Osteocyte (in vitro differentiated cells): ENCODE measurements at regions not wholly inside any gene's neighbourhood (a gene's known extent, or its start where the extent isn't known, plus 50 kb on each side); places are given as distances from the start of the nearest gene placed in this dataset.

ENCODE experiments used
- DNase-seq: peaks from one replicate; pipeline ENCODE4 v3.0.0; 2021; ENCODE audit warnings: mixed read lengths; ENCODE audit not compliant: unreplicated experiment; ENCODE audit errors: extremely low spot score
- H3K27ac Mint-ChIP-seq: one replicate; pipeline ENCODE4 v1.8.0; 2021; ENCODE audit warnings: mild to moderate bottlenecking, mixed read lengths; ENCODE audit not compliant: unreplicated experiment
- H3K27me3 Mint-ChIP-seq: one replicate; pipeline ENCODE4 v1.8.0; 2021; ENCODE audit warnings: mixed read lengths; ENCODE audit not compliant: unreplicated experiment
- H3K36me3 Mint-ChIP-seq: one replicate; pipeline ENCODE4 v1.8.0; 2021; ENCODE audit warnings: mixed read lengths; ENCODE audit not compliant: unreplicated experiment
- H3K4me1 Mint-ChIP-seq: one replicate; pipeline ENCODE4 v1.8.0; 2021; ENCODE audit warnings: mixed read lengths; ENCODE audit not compliant: unreplicated experiment
- H3K4me3 Mint-ChIP-seq: one replicate; pipeline ENCODE4 v1.8.0; 2021; ENCODE audit warnings: mild to moderate bottlenecking, moderate library complexity, mixed read lengths; ENCODE audit not compliant: unreplicated experiment
- H3K9me3 Mint-ChIP-seq: one replicate; pipeline ENCODE4 v1.8.0; 2021; ENCODE audit warnings: mixed read lengths; ENCODE audit not compliant: unreplicated experiment
- CTCF ChIP-seq: fragments of 200-600 bp; sonication (generic); IDR thresholded peaks from 2 replicates; pipeline ENCODE4 v1.5.0; 2021; ENCODE audit warnings: antibody characterized with exemption, mild to moderate bottlenecking, moderate library complexity

GRCh38 chr1:222334026-222334680, 213.8 kb downstream of the HHIPL2 start:
- no peaks in the 10 kb centered on the region for H3K36me3 Mint-ChIP-seq
- no peak for DNase-seq
- H3K4me3 Mint-ChIP-seq = no peak overlapping the region

GRCh38 chr1:222331765-222332164, 216.1 kb downstream of the HHIPL2 start:
- H3K9me3 Mint-ChIP-seq = no peaks in the 10 kb centered on the region
- H3K4me1 Mint-ChIP-seq = peaks cover 5% of the 10 kb centered on the region
- H3K27ac Mint-ChIP-seq = no peak overlapping the region
- H3K4me3 Mint-ChIP-seq = no peak overlapping the region
- peaks cover 20% of the 10 kb centered on the region for H3K27me3 Mint-ChIP-seq
- no peak for TF ChIP-seq CTCF
- no peaks in the 10 kb centered on the region for H3K36me3 Mint-ChIP-seq
- no peak for DNase-seq

More at GRCh38 chr1:222334026-222334680, 213.8 kb downstream of the HHIPL2 start:
- Mint-ChIP-seq H3K27ac (no peak overlapping the region), H3K9me3 (no peaks in the 10 kb centered on the region), H3K27me3 (peaks cover 12% of the 10 kb centered on the region), H3K4me1 (peaks cover 5% of the 10 kb centered on the region)
- no peak for TF ChIP-seq CTCF

GRCh38 chr1:222331340-222331739, 216.6 kb downstream of the HHIPL2 start:
- no peak for TF ChIP-seq CTCF
- H3K27ac Mint-ChIP-seq = no peak overlapping the region
- H3K4me1 Mint-ChIP-seq = peaks cover 5% of the 10 kb centered on the region
- H3K4me3 Mint-ChIP-seq = no peak overlapping the region
- no peaks in the 10 kb centered on the region for H3K36me3 Mint-ChIP-seq
- peaks cover 16% of the 10 kb centered on the region for H3K27me3 Mint-ChIP-seq
- no peak for DNase-seq
- no peaks in the 10 kb centered on the region for H3K9me3 Mint-ChIP-seq

- H3K4me1 Mint-ChIP-seq = no peaks in the 10 kb centered on the region
- no peaks in the 10 kb centered on the region for H3K36me3 Mint-ChIP-seq
- no peak overlapping the region for H3K4me3 Mint-ChIP-seq
- no peaks in the 10 kb centered on the region for H3K9me3 Mint-ChIP-seq
- no peak for TF ChIP-seq CTCF
- H3K27ac Mint-ChIP-seq = no peak overlapping the region
- peaks cover 14% of the 10 kb centered on the region for H3K27me3 Mint-ChIP-seq
- no peak for DNase-seq
Observed at GRCh38 chr1:222329493-222330045, 218.3 kb downstream of the HHIPL2 start.

GRCh38 chr1:222326710-222327036, 221.2 kb downstream of the HHIPL2 start:
- Mint-ChIP-seq H3K36me3 (no peaks in the 10 kb centered on the region), H3K9me3 (no peaks in the 10 kb centered on the region), H3K27ac (no peak overlapping the region), H3K27me3 (peaks cover 17% of the 10 kb centered on the region), H3K4me1 (no peaks in the 10 kb centered on the region), H3K4me3 (no peak overlapping the region)
- DNase-seq = no peak
- TF ChIP-seq CTCF = no peak
